HG03095 (cell line): ENCODE measurements at regions not wholly inside any gene's neighbourhood (a gene's known extent, or its start where the extent isn't known, plus 50 kb on each side); places are given as distances from the start of the nearest gene placed in this dataset.
"Not testable (repeated sequence)": the region's sequence is repeated elsewhere in the genome, so short reads cannot be mapped to it uniquely, and the experiment has no call there.

Experiments used
- ATAC-seq: cut with Tn5 transposase; IDR thresholded peaks from one replicate; pipeline ENCODE4 v1.9.1; 2021; ENCODE audit warnings: moderate library complexity; ENCODE audit not compliant: unreplicated experiment

DNA sequence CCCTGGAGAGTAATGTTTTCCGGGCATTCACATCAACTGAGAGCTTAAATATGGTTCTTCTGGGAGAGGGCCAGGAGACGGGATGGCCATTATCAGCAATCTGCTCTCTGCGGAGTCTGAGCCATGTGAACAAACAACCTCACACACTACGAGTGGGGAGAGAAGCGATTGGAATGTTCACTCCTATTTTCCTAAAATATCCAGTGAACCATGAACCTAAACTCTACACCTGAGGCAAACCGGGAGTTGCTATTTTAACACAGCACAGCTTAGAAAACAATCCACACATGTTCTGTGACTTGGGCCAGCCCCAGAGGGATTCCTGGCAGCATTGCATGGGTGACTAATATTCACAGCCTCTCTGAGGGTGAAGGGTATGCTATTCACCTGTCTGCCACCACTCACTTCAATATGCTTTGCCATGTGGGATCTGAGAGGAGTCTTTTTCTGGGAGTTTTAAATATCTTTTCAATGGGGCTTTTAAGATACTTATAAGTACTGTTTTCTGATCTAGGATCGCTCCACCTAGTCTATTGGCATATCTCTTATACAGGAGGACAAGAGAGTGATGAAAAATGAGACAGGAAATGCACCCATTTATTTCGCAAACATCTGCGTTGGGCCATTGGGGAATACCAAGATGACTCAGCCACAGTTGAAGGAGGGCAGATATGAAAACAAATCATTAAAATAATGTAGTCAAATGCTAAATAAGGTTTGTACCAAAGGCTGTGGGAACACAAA is 72.6 kb upstream of the SERP2 start:
- ATAC-seq = peak; percentile 52

DNA sequence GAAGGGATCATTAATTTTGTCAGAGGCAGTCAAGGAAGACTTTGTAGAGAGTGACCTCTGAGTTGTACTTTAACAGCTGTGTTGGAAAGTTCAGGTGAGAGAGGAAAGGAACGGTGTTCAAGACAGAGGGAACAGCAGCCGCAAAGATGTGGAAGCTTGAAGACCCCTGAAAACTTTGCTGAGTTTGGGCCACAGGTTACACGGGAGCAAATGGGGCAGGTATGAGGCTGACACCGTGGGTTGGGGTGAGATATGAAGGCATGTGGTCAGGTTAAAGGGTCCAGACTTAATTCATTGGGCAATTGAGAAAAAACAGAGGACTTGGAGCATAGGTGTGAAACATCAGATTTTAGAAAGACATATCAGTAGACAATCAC is 72.0 kb upstream of the SERP2 start:
- no peak for ATAC-seq

GRCh38 chr13:44302233-44302632 is 71.4 kb upstream of the SERP2 start:
- no peak for ATAC-seq

DNA sequence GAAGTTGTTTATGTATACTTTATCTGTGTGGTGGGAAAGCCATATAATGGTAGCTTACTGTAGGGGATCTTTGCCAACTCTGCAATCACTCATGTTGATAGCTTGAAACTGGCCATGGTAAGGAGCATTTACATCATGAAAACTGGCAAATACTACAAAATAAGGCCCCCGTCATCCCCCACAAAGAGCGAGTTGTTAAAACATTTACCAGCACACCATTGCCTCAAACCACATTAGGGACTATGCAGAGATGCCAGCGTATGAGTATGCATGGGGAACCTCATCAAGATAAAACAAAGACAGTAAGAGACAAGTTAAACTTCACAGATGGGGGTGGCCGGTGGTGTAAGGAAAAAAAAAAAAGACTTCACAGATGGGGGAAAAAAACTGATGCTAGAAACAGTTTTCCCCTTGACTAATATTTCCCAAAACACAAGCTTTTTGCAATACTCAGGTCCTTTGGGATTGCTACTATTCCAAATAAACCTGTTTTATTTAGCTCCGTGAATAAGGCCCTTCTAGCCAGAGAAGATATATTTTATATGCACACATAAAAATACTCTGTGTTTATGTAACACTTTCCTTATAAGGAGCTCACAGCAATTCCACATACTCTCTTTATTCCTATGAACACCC is 70.6 kb upstream of the SERP2 start:
- no peak for ATAC-seq

DNA sequence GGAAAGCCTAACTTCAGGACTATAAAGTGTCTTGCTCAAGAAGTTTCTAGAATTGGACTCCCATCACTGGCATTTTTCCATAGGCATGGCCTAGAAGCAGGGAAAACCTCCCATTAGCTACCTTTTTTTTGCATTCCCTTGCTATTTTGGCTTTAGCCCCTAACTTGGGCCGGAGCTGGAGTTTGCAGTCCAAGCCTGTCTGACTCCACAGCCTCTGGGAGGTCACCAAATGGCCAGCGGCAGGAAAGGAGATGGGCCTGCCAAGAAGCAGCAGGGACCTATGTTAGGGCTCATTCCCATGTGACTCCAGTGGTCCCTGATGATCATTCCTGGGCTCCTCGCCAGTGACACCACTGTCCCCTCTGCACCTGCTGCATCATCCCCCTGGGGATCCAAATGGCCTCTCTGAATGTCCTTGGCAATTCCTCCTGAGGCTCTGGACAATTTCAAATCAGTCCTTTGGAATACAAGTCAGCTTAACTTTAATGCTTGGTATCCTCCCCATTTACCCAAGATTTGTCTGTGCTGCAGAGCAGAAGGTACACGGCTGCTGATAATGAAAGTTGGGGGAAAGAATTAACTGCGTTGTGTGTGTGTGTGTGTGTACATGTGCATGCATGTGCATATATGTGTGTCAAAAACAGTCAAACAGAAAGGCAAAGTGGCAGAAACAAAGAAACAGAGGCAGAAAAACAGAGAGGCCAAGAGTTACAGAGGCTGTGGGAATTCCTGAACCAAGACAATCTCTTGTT is 69.8 kb upstream of the SERP2 start:
- no peak for ATAC-seq

- no peak for ATAC-seq
Observed at GRCh38 chr13:44304433-44304725, 69.2 kb upstream of the SERP2 start.

- ATAC-seq = no peak
Observed at GRCh38 chr13:44305286-44305685, 68.3 kb upstream of the SERP2 start.

- ATAC-seq = no peak
Observed at GRCh38 chr13:44305917-44306370, 67.7 kb upstream of the SERP2 start.

DNA sequence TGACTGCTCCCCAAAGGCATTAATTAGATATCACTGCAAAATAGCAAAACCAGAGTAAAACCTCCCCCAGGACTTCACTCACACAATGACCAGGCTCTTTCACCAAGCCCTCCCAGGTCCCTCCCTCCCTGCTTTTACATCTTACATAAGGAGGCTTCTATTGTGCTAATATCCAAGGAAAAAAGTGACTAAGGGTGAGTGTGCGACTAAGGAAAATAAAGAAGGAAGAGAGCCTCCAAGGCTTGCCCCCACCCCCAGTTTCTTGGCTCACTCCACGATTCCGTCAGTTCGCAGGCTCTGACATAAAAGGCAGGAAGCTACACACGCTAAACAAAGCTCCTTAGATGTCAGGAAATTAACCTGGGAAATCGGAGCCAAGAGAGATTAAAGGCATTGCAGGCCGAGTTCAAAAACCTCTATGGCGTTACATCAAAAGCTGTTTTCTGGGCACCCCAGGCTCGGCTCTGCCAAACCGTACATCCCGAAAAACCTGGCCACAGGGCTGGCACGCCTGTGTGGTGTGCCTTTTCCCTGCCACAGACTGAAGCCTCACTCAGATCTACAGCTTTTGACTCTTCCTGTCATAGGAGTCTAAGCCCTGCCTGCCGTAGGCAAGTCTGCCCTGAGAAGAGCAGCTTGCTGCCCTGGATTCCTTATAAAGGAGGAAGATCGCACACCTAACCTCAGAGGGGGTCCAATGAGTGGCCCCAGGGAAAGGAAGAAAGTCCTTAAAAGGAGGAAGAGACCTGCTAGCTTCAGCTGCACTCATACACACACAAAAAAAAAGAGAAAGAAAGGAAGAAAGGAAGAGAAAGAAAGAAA is 67.0 kb upstream of the SERP2 start:
- no peak for ATAC-seq

DNA sequence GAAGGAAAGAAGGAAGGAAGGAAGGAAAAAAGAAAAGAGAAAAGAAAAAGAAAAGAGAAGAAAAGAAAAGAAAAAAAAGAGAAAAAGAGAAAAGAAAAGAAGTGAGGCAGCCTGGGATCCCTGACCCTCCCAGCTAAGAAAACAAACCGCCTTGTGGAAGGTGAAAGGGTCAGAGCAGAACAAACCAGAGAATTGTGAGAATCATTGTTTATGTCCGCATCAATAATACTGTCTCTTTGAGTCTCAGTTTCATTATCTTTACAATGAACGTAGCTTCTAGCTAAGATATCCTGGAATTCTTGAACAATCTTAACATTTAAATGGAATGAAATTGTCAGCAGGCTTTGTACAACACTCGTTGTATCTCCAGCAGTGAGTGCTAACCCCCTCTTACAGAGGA is 66.4 kb upstream of the SERP2 start:
- ATAC-seq = no peak

DNA sequence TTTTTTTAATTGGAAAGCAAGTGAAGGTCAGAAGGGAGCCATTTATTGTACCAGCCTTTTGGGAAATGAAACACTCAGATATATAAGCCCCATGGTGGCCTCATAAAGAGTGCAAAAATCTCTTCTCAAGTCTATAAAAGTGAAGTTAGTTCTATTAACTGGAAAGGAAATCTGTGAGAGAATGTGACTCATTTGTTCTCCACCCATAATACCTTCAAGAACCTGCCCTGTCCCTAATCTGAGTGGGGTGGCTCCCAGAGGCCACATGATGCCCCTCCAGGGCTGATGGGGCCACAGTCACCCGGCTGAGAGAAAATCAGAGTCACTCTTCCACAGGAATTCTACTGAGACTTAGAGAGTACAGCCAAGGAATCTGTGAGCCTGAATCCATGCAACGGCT is 65.8 kb upstream of the SERP2 start:
- ATAC-seq = no peak

DNA sequence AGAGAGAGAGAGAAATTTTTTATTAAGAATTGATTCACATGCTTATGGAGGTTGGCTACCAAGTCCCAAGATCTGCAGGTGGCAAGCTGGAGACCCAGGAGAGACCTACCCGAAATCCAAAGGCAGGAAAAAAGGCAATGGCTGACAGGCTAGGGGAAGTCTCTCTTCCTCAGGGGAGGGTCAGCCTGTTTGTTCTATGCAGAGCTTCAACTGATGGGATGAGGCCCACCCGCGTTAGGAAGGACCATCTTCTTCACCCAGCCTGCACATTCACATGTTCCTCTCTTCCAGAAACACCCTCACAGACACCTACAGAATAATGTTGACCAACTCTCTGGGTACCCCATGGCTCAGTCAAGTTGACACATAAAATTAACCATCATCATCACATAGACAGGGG is 65.3 kb upstream of the SERP2 start:
- ATAC-seq = no peak

GRCh38 chr13:44309794-44310757 is 63.5 kb upstream of the SERP2 start:
- no peak for ATAC-seq

DNA sequence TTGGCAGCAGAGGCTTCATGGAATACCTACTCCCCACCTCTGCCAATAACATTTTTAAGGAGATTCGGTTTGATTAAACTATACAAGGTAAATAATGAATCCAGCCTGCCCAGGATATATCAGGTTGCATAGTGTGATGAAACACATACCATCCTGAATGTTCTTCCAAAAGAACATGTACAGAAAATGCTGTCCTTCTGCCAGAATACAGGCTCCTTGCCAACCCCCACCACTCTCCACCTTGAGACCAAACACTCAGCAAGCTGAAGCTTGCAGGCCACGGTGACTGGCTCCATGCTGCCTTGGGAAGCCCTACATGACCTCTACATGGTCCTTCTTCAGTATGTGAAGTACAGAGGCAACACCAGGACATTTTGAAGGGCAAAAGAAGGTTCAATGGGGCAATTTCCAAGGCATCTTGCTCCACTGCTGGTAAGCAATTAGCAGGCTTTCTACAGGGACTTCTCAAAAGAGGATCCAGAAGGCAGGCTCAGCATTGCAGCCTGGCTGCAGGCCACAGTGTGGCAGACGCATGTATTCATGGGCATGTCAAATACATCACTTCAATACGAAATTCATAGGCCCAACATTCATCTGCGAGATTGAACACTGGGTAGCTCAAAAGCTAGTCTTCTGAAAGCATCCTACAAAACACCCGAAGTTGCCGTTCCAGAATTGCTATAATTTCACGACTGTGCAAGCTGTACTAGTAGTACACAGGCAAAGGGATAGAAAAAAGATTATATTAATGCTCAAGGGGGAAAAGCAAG is 62.4 kb upstream of the SERP2 start:
- ATAC-seq = no peak

DNA sequence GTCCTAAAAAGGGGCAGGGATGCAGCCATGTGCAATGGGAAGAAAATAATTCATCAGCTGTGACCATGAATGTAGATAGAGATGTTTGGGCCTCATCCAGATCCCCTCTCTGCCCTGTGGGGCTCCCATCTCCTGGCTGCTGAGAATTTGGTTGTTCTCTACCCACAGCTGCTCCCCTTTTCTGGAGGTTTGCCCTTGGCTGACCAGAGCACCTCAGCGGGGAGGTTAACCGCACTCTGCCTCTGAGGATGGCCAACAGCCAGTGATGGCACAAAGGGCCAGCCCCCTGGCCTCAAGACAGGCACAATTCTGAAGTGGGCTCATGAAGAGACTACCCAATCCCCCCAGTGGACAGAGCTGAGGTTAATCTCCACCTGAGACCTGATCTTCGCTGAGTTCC is 61.5 kb upstream of the SERP2 start:
- no peak for ATAC-seq

GRCh38 chr13:44312834-44313551 is 60.6 kb upstream of the SERP2 start:
- no peak for ATAC-seq

- ATAC-seq = no peak
Observed at GRCh38 chr13:44313674-44314073, 60.0 kb upstream of the SERP2 start.

- not testable (repeated sequence) for ATAC-seq
Observed at GRCh38 chr13:44314160-44314559, 59.5 kb upstream of the SERP2 start.

- ATAC-seq = no peak
Observed at GRCh38 chr13:44317752-44318151, 55.9 kb upstream of the SERP2 start.
